ENCODE measurements at regions not wholly inside any gene's neighbourhood (a gene's known extent, or its start where the extent isn't known, plus 50 kb on each side); places are given as distances from the start of the nearest gene placed in this dataset.

DNA sequence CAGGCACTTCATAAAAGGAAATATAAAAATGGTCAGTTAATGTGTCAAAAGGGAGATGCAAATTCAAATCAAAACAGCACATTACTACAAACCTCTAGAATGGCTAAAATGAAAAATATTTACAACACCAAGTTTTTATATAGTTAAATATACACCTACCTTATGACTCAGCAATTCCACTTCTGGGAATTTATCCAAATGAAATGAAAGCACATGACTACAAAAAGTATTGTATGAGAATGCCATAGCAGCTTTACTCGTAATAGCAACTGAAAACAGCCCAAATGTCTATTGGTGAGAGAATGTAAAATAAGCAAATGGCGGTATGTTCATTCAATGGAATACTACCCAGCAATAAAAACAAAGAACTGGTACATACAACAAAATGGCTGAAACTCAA, 175.8 kb upstream of the SPAG17 start:
- DNase-seq (ENCODE audit: low read depth, low spot score), result peak; percentile 50

DNA sequence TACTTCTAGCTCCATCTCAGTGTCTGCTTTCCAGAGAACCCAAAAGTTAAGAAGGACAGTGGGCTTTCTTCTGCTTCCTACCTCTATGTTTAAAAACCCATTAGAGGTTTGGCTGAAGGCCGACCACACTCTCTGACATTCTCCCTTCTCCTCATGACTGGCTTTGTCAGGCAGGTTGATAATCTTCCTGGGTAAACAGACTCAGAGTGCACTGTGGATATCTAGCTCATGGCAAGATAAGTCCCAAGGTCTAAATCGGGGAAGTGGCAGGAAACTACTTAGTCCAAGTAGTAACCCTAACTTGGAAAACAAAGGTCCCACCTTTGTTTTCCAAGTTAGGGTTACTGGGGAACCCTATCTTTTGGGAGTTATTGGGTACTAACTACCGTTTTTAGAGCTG, 161.9 kb upstream of the SPAG17 start:
- no peak for DNase-seq (ENCODE audit: low read depth, low spot score)

DNA sequence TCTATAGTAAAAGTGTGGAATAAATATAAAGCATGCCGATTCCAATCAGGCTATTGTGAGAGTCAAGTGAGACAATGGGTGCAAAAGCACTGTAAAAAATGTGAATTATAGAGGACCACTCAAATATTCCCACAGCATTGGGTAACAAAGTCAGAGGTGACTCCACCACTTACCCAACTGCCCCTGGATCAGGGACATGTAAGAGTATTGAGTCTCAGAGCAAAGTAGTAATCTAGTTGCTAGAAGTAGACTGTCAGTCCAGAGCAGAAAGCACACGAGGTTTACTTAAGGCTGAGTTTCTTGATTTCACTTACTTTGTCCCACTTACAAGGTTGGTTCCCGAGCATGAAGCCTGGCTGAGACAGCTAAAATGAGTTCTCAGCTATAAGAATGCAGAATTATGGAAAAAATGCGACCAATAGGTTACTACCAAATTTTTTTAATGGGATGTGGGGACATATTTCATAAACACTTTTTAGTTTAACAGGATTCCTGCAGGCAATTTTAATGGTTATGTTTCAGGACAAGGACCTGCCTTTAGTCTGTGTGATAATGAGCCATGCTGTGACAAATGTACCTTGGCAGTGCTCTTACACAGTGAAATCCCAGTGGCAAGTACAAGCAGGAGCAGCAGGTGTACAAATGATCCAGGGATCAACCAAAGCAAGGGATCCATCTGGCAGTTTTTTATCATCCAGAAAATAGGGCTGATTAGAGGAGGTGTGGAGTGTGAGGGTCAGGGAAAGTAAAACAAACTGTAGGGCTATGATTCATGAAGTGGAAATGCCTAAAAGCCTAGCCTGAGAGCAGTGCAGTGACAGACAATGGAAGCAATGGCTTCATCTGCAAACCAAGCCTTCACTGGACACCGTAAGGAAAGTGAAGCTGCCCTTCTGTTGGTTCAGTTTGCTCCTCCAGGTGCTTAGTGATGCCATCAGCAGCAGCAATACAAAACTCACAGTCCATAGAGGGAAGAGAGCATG, 156.2 kb upstream of the SPAG17 start:
- DNase-seq (ENCODE audit: low read depth, low spot score), result peak; percentile 10

DNA sequence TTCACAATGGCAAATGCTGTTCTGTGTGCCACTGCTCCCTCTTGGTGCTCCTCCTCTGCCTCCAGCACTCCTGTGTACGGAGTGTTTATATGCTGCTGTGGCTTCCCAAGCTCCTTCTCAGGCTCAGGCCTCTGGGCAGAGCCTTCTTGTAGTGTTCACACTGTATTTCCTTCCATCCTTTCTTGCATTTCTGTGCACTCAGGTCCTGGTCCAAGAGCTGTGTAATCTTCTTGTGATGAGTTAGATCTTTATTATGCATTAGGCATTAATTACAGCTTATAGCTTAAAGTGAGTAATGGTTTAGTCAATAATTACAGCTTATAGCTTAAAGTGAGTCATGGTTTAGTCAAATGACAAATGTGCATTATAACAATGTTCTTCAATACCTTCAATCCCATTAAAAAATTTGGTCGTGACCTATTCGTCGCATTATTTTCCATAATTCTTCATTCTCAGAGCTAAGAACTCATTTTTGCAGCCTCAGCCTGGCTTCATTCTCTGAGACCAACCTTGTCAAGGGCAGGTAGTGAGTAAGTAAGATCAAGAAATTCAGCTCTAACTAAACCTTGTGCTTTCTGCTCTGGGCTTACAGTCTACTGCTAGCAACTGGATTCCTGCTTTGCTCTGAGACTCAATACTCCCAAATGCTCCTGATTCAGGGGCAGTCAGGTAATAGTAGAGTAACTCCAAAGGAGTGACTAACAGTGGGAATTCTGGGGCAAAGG, 154.5 kb upstream of the SPAG17 start:
- no peak for DNase-seq (ENCODE audit: low read depth, low spot score)

DNA sequence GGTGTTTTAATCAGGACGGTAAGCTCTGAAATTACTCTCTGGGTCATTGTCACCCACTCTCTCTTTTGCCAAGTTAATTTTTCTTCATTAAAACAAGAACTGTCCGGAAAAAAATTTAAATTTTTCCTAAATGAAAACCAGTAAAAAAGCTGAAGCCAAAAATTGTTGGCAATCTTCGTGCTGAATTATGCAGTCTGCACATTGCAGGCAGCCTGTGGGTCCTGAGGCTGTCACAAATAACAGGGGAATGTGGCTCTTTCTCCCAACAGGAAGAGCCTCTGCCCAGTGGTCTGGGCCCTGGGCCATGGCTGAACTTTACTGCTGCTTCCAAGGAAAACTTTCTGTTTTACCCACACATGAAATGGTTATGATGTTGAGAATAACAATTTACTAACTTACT, 153.9 kb upstream of the SPAG17 start:
- peak; percentile 60 for DNase-seq (ENCODE audit: low read depth, low spot score)

DNA sequence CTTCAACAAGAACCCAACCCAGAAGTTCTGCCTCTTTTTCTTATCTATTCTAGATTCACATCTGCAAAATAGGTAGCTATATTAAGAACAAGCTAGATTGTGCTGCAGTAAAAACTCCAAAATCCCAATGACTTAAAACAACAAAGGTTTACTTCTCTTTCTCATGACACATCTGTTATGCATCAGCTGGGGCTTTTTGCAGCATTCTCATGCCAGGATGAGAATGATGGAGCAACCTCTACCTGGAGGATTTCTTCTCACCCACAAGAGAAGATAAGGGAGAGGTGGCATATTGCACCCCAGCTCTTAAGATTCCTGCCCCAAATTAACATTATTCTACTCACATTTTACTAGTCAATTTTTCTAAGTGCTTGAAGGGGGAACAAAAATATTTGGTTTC, 152.3 kb upstream of the SPAG17 start:
- DNase-seq (ENCODE audit: low read depth, low spot score), result no peak

DNA sequence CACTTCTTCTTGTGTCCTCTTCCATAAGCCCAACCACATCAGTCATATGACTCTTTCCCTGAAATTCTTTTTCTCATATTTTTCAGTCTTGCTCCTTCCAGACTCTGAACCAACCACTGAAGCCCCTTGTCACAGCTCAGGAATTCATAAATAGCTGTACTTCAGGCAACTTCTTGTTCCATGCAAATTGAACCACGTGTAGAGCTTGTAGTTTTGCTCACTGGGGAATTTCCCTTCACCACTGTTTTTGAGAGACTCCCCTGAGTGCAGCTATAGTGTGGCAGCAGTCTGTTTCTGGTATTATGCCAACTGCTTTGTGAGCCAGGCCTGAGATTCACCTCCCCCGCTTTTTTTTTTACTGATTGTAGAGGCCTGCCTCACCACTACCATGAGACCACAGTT, 150.3 kb upstream of the SPAG17 start:
- DNase-seq (ENCODE audit: low read depth, low spot score), result peak; percentile 75

DNA sequence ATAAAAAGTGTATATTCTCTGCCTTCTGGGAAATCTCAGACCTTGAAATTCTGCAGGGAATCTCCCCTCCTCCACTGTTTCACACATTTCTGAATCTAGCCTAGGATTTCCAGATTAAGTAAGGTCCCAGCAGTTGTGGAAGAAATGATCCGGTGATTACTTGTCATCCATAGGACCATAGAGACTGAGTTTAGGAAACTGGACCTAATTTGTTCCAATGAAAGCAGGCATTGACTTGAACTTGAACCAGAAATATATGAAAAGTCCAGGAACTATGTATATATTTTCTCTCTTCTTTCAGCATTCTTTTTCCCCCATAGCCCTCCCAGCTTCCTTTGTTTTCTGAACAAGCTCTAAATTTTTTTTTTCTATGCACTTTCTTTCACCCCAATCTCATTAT, 149.5 kb upstream of the SPAG17 start:
- no peak for DNase-seq (ENCODE audit: low read depth, low spot score)

DNA sequence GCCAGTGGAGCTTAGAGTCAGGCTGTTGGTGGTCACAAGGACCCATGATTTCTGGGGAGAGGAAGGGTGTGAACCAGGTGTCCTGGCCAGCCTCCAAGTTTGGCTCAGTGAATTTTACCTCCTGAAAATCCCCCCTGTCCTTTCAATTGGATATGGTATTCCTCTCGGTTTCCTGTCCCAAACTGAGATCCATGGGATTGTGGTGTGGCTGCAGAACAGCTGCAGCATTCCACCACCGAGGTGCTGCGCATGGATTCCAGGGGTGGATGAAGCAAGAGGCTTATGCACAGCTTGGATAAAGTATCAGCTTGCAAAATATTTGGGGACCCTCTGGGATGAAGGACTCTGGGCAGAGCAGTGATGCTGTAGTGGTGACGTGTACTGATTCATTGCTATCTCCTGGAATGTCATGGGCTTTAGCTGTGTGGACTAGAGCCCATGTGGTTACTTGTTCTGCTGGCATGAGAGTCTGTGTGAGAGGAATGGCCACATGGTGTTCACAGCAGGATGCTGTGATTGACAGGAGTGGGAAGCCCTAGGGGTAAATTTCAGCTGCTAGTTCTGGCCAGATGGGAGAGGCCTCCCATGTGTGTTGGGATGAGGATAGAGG, 148.7 kb upstream of the SPAG17 start:
- DNase-seq (ENCODE audit: low read depth, low spot score), result no peak

DNA sequence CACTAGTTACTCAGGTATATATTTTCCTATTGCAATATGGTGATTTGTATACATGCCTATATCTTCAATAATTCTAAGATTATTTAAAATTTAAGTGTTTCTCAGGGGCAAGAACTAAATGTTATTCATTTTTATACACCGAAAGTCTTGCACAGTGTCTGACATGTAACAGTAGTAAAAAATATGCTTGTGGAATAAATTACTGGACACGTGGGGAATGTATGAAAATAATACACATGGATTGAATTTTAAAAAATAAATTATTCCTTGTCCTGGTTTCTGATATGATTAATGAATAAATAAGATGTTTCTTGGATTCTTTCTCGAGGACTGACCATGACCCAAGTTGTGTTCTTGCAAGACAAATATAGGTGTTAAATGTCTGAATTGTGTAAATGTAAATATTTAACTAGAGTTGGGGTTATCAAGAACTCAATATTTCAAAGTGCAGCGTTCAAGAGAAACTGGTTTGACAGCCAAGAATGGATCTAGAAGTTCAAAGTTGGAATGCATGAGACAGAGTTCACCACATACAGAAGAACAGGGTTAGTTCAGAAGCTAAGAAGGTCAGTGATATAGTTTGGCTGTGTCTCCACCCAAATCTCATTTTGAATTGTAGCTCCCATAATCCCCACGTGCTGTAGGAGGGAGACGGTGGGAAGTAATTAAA, 142.1 kb upstream of the SPAG17 start:
- no peak for DNase-seq (ENCODE audit: low read depth, low spot score)

DNA sequence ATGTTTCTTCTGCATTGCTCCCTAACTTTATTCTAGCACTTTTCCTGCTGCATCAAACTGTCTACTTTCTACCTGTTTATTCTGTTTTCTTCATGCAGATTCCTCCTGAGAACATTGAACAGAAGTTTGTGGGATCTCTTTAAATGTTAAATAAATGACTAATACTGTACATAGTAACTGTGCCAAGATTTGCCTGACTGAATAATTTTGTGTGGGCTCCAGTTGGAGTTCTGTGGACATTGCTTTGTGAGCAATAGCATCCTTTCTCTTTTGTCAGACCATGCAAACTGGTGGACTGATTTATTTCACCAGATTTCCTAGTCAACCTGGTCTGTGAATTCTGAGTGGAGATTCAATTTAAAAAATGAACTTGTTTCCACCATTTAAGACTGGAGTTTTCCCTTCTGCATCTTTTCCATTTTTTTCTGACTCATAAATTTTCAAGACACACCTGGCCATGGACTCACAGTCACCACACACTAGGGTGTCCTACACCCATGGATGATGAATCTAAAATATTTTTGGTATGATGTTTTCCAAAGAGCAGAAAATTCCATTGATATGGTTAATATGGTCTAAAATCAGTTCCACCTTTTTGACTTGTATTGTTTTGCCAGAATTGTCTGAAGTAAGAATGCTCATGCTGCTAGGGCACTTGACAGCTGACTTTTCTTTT, 140.7 kb upstream of the SPAG17 start:
- DNase-seq (ENCODE audit: low read depth, low spot score), result peak; percentile 35

DNA sequence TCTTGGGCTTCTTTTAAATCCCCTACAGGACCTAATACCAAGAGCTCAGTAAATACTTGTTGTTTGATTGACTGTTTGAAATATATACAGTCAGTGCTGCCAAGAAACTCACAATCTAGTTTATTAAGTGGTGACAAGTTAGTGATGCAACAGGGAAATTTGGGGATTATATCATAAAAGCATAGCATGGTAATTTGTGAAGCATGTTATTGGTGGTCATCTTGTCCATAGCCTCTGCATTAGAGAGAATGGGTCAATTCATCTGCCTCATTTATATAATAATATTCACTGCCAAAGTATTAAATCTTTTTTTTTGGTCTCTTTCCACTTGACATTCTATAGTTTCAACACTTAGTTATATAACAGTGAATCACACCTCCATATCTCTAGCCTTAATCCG, 138.2 kb upstream of the SPAG17 start:
- DNase-seq (ENCODE audit: low read depth, low spot score), result no peak

DNA sequence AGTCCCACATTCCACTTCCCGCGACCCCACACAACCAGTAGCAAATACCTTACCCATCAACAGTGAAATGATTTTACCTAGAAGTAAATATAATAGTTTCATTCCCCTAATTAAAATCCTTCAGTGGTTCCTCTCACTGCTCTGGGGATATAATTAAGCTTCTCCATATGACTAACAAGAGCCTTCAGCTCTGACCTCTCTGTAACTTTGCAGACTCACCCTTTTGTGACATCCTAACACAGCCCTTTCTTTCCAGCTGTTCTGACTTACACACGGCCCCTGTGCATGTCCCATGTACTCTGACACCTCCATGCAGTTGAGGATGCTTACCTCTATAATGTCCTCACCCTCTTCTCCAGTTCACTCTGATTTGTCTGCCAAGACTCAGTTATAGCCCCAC, 137.3 kb upstream of the SPAG17 start:
- no peak for DNase-seq (ENCODE audit: low read depth, low spot score)

DNA sequence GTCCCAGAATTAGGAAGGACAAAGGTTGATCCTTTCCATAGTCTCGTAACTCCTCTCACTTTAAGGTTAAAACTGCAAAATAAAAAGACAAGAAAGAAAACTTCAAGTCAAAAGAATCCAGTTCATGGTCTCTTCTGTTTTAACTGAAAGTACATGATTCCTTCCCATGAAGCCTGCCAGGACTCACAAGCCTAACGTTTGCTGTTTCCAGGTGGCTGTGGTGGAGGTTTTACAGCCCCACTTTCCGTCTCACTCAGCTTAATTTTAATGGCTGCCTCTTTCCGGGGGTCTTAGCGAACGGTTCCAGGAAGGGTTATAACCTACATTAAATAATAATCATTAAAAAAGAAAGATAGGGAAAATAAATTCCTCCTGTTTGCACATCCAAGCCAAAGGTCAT, 136.8 kb upstream of the SPAG17 start:
- DNase-seq (ENCODE audit: low read depth, low spot score), result no peak

DNA sequence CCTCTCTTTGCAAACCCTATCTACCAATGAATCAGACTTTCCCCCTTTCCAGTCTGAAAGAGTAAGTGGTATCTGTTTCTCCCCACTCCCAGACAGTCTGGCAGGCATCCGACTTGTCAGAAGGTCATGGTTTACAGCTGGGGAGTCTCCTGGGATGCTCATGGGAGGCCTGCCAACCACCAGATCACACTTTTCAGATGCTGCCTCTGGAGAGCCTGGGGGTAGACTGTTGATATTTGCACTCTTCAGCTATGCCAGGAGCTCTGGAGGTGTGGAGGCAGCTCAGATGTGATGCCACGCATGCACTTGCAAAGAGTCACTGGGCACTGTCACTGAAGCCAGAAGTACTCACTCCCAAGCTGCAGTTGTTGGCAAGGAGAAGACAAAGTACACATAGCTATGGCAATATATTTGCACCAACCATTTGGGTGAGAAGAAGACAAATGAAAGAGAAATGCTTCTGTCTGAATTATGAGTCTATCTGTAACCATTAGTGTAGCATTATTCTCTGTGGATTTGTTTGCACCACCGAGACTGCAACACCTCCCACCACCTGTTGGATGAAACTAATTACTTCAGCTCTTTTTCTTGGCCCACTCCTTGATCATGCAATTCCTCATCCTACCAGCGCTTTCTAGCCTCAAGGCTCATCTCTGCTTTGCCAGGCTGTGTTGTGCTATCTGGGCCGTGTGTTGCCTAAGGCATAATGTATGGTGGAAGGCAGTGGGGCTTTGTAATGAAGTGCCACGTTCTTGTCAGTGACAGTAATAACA, 133.0 kb upstream of the SPAG17 start:
- no peak for DNase-seq (ENCODE audit: low read depth, low spot score)

DNA sequence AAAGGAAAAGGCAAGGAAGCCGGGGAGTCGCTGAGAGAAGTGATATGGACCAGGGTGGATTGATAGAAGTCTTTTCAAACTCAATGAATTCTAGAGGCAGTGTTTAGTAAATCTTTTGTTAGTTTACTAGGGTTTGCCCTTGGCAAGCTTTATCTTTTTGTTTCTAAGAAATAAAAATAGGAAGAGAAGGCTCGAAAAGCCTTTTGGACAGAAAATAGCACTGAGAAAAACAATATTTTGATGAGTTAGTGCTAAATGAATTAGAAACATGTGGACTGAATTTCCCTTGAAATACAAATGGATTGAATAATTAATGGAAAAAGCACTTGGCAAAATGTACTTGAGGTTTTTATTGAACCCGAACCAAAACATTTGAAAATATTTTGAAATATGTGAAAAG, 121.8 kb upstream of the SPAG17 start:
- DNase-seq (ENCODE audit: low read depth, low spot score), result no peak

DNA sequence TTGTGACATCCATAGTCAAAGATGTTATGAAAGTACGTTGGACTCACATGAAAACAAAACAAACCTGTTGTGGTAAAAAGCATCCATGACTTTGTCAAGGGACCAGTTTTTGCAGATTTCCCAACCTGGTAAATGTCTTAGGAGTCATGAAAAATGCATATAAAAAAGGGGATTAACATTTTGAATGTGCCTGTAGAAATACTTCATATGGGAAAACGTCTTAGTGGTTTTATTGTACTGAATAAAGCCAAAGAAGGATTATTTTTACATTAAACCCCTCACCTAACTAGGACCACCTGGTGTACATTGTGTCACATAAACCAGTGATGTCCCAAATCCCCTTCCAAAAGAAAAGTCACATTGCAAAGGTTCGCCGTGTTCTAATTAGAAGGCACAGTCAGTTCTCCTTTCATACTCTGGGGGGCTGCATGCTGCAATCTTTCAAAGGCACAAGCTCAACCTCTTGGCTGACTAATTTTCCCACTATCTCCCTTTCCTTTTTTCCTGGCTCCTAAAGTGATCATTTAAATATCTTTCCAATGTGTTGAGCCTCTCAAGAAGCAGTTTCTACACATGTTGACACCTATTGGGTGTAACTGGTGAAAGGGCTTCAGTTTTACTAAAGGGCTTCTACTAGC, 119.8 kb upstream of the SPAG17 start:
- DNase-seq (ENCODE audit: low read depth, low spot score), result peak; percentile 27

DNA sequence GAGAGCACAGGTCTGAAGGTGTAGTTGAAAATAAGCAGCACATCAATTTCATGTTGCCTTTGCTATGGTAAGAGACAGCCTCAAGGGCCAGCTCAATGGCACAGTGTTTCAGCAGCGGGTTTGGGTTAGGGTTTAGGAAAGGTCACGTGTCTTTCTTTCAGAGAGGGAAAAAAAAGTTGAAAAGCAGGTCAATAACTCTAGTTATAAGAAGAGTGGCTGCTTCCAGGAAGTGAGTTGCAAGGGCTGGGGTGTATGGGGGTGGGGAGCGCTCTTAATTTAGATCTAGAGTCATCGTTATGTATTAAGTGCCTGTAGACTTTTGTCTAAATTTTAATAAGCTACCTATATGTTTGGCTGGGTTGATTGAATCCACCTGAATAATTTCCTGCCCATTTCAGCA, 118.5 kb upstream of the SPAG17 start:
- no peak for DNase-seq (ENCODE audit: low read depth, low spot score)

DNA sequence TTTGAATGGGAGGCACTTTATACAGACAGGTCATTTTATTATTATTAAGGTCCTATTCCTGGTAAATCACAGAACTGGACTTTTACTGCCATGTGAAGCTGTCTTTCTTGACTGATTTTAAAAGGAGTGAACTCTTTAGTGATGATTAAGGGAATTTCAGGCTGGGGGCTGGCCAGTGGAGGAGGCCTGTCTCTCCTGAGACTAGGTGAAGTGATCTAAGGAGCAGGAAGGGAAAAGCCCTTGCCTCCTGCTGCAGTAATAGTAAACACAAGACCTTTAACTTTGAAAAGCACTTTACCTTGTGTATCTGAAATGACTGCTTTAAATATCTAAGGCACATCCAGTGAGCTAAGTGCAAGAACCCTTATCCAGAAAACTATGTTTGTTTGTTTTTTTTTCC, 118.0 kb upstream of the SPAG17 start:
- DNase-seq (ENCODE audit: low read depth, low spot score), result no peak

DNA sequence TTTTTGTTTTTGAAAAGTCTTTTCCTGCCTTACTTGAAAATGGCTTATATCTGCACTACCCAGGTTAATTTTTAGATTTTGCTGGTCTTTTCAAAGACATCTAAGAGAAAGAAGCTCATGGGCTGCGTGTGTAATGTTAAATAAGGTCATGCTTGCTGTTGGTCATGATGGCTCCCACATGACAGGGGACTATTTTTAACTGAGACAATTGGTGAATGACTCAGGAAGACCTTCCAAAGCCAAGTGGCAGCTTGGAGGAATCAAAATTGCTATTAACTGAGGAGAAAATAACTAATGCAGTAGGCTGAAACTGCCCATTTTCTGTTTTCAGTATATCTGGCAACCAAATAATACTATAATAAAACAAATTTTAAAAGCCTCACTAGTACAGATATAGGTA, 117.1 kb upstream of the SPAG17 start:
- no peak for DNase-seq (ENCODE audit: low read depth, low spot score)

All from astrocyte of the hippocampus (primary cell).